Gastroesophageal sphincter (tissue), 4 donors: ENCODE measurements at regions not wholly inside any gene's neighbourhood (a gene's known extent, or its start where the extent isn't known, plus 50 kb on each side); places are given as distances from the start of the nearest gene placed in this dataset.
"Not testable (repeated sequence)": the region's sequence is repeated elsewhere in the genome, so short reads cannot be mapped to it uniquely, and the experiment has no call there.

Experiments used
- ATAC-seq: fragments of 150-250 bp; one replicate; pipeline ENCODE4 v1.9.1; 2016; ENCODE audit warnings: mild to moderate bottlenecking, moderate library complexity
- H3K27ac ChIP-seq, 4 donors: fragments of 200-600 bp; sonication (generic) in 3 of 4; 1 replicate in 3 of 4; 2 replicates in 1 of 4; pipeline ENCODE4 v1.5.1; 2016 to 2019
- H3K27me3 ChIP-seq: fragments of 200-600 bp; sonication (generic); one replicate; pipeline ENCODE4 v1.5.1; 2019
- H3K36me3 ChIP-seq, 2 donors: fragments of 200-600 bp; sonication (generic); one replicate each; pipeline ENCODE4 v1.5.1; 2019; ENCODE audit warnings: control low read depth in 1 of 2
- H3K4me1 ChIP-seq, 3 donors: fragments of 200-600 bp; sonication (generic); 1 replicate in 2 of 3; 2 replicates in 1 of 3; pipeline ENCODE4 v1.5.1; 2016 to 2019; ENCODE audit warnings: control low read depth in 2 of 3
- H3K4me3 ChIP-seq, 2 donors: fragments of 200-600 bp; sonication (generic); one replicate each; pipeline ENCODE4 v1.5.1; 2019; ENCODE audit warnings: mild to moderate bottlenecking in 1 of 2, moderate library complexity in 1 of 2
- H3K9me3 ChIP-seq, 3 donors: fragments of 200-600 bp; sonication (generic); one replicate each; pipeline ENCODE4 v1.5.1; 2017 to 2019; ENCODE audit warnings: control low read depth in 2 of 3
- EP300 ChIP-seq: sonication (generic); formaldehyde crosslinking; IDR thresholded peaks from one replicate; pipeline ENCODE4 v1.6.1; 2017; ENCODE audit warnings: antibody characterized with exemption, mild to moderate bottlenecking
- POLR2A ChIP-seq, 2 donors: fragments of 450-650 bp; IDR thresholded peaks; one replicate each; pipeline ENCODE4 v1.6.1; 2017; ENCODE audit warnings: antibody characterized with exemption in 2 of 2, mild to moderate bottlenecking in 2 of 2, moderate library complexity in 1 of 2
- POLR2AphosphoS5 ChIP-seq: sonication (generic); formaldehyde crosslinking; IDR thresholded peaks from one replicate; pipeline ENCODE4 v1.6.1; 2017; ENCODE audit warnings: antibody characterized with exemption
- WGBS, 2 donors: methylation state at CpG; one replicate each; pipeline ENCODE4 v1.1.5; 2018; ENCODE audit warnings: low coverage in 1 of 2; 5-methylcytosine and 5-hydroxymethylcytosine counted together
- TF ChIP-seq, protein P1 (sequence below), 4 experiments: fragments of 200-600 bp in 2 of 4; fragments of 450-650 bp in 2 of 4; sonication (generic) in 1 of 4; IDR thresholded peaks; one replicate each; pipeline ENCODE4 v1.5.1; 2017 to 2019; ENCODE audit warnings: antibody characterized with exemption in 4 of 4, mild to moderate bottlenecking in 2 of 4, moderate library complexity in 2 of 4

DNA sequence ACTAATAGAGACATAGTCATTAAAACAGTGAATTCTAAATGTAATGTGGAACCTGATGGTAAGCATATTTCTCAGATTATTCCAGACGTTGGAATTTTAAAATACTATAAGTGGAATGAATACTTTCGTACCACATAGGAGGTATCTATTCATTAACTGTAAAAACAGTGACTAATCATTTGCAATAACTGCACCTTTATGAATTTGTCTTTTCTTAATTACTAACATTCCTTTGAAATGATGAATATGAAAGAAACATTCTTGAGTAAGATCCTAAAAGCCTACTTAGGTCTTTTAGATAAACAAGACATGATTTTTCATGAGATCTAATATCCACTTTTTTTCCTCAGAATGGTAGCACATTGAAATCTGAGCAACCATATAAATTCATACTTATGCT, 549.0 kb upstream of the LRRN3 start:
- H3K27ac ChIP-seq, result no peak overlapping the region
- H3K4me1 ChIP-seq, result no peaks in the 10 kb centered on the region
- no peaks in the 10 kb centered on the region for H3K36me3 ChIP-seq
- TF ChIP-seq POLR2AphosphoS5, result no peak
- no peak for TF ChIP-seq EP300
- TF ChIP-seq, protein P1, sequence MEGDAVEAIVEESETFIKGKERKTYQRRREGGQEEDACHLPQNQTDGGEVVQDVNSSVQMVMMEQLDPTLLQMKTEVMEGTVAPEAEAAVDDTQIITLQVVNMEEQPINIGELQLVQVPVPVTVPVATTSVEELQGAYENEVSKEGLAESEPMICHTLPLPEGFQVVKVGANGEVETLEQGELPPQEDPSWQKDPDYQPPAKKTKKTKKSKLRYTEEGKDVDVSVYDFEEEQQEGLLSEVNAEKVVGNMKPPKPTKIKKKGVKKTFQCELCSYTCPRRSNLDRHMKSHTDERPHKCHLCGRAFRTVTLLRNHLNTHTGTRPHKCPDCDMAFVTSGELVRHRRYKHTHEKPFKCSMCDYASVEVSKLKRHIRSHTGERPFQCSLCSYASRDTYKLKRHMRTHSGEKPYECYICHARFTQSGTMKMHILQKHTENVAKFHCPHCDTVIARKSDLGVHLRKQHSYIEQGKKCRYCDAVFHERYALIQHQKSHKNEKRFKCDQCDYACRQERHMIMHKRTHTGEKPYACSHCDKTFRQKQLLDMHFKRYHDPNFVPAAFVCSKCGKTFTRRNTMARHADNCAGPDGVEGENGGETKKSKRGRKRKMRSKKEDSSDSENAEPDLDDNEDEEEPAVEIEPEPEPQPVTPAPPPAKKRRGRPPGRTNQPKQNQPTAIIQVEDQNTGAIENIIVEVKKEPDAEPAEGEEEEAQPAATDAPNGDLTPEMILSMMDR (IDR thresholded peaks at IDR 0.05), result no peak
- TF ChIP-seq POLR2A (IDR thresholded peaks at IDR 0.05), result no peak
- no peaks in the 10 kb centered on the region for H3K27me3 ChIP-seq
- 69 to 70% methylated on average over 2 of the region's 2 CpGs for WGBS, 2 donors
- H3K9me3 ChIP-seq, result no peaks in the 10 kb centered on the region
- no peak overlapping the region for H3K4me3 ChIP-seq
- ATAC-seq, result no peak

GRCh38 chr7:110544194-110544593, 546.7 kb upstream of the LRRN3 start:
- Histone ChIP-seq H3K9me3 (no peaks in the 10 kb centered on the region), H3K27me3 (no peaks in the 10 kb centered on the region), H3K4me1 (no peaks in the 10 kb centered on the region), H3K27ac (no peak overlapping the region), H3K4me3 (no peak overlapping the region), H3K36me3 (no peaks in the 10 kb centered on the region)
- ATAC-seq, result no peak
- 100% methylated on average over 1 of the region's 1 CpG; no CpG with 5 or more reads in 1 of the 2 donors for WGBS, 2 donors
- no peak for TF ChIP-seq POLR2A (IDR thresholded peaks at IDR 0.05)

DNA sequence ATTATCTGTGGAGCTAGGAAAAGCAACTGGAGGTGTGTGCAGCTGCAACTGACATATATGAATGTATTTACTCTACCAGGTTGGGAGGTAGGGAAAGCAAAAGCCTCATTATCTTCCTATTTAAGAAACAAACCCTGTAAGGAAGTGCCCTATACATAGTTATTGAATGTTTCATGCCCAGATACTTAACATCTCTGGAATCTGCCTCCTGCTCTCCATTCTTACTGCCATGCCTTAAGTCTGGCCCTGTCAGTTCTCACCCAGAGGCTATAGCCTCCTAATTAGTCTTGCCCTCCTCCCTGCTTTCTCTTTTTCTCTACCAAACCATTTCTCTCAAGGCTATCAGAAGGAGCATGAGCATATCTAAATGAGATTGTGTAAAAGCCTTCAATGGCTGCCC, 542.6 kb upstream of the LRRN3 start:
- Histone ChIP-seq H3K27ac (no peak overlapping the region), H3K9me3 (peaks cover 0 to 28% (median 0%) of the 10 kb centered on the region in 3 donors), H3K4me3 (no peak overlapping the region), H3K4me1 (no peaks in the 10 kb centered on the region), H3K36me3 (no peaks in the 10 kb centered on the region), H3K27me3 (no peaks in the 10 kb centered on the region)
- ATAC-seq, result no peak
- TF ChIP-seq POLR2A (IDR thresholded peaks at IDR 0.05) (no peak), POLR2AphosphoS5 (no peak)

GRCh38 chr7:110557136-110557535, 533.8 kb upstream of the LRRN3 start:
- H3K27ac ChIP-seq, result no peak overlapping the region
- no peak for ATAC-seq

GRCh38 chr7:110563286-110563685, 527.6 kb upstream of the LRRN3 start:
- H3K27ac ChIP-seq, H3K36me3 ChIP-seq, H3K4me3 ChIP-seq, H3K4me1 ChIP-seq, ATAC-seq, H3K9me3 ChIP-seq, H3K27me3 ChIP-seq: not testable (repeated sequence)
- 40 to 86% methylated on average over 1 to 7 of the region's 18 CpGs for WGBS, 2 donors

More at GRCh38 chr7:110557136-110557535, 533.8 kb upstream of the LRRN3 start:
- H3K27me3 ChIP-seq, result no peaks in the 10 kb centered on the region
- H3K36me3 ChIP-seq, result no peaks in the 10 kb centered on the region
- H3K9me3 ChIP-seq, result peaks cover 0 to 13% (median 0%) of the 10 kb centered on the region in 3 donors
- H3K4me1 ChIP-seq, result no peaks in the 10 kb centered on the region
- TF ChIP-seq POLR2A (IDR thresholded peaks at IDR 0.05), result no peak
- TF ChIP-seq EP300, result no peak
- TF ChIP-seq, protein P1 (IDR thresholded peaks at IDR 0.05), result no peak
- no peak for TF ChIP-seq POLR2AphosphoS5
- H3K4me3 ChIP-seq, result no peak overlapping the region
- WGBS, 2 donors, result 70% methylated on average over 2 of the region's 2 CpGs

GRCh38 chr7:110564246-110564645, 526.7 kb upstream of the LRRN3 start:
- Histone ChIP-seq H3K9me3 (no peaks in the 10 kb centered on the region), H3K4me1 (peaks cover 0 to 10% (median 0%) of the 10 kb centered on the region in 3 donors), H3K27me3 (no peaks in the 10 kb centered on the region), H3K27ac (no peak overlapping the region), H3K4me3 (no peak overlapping the region), H3K36me3 (no peaks in the 10 kb centered on the region)
- no peak for ATAC-seq
- TF ChIP-seq POLR2AphosphoS5, result no peak
- no peak for TF ChIP-seq EP300

DNA sequence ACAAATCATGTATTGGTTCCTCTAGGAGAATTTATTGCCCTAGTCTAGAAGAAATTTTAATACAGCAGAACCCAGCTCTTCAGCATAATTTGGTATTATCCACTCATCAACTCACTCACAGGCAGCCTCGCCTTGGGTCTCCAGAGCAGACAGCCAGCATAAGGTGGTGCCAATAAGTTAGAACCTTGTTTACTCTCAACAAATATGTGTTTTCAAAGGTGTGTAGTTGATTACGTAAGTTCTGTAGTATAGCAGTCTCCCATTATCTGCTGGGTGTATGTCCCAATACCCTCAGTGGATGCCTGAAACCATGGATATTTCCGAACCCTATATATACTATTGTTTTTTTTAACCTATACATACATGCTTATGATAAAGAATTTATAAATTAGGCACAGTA, 522.5 kb upstream of the LRRN3 start:
- Histone ChIP-seq H3K4me1 (peaks cover 0 to 10% (median 0%) of the 10 kb centered on the region in 3 donors), H3K27me3 (no peaks in the 10 kb centered on the region), H3K27ac (no peak overlapping the region), H3K4me3 (no peak overlapping the region), H3K36me3 (no peaks in the 10 kb centered on the region), H3K9me3 (no peaks in the 10 kb centered on the region)
- no peak for TF ChIP-seq EP300
- WGBS, 2 donors, result 94% methylated on average over 3 of the region's 3 CpGs
- no peak for ATAC-seq

- TF ChIP-seq POLR2A (IDR thresholded peaks at IDR 0.05), result no peak
- TF ChIP-seq EP300, result no peak
- TF ChIP-seq, protein P1 (IDR thresholded peaks at IDR 0.05), result no peak
- TF ChIP-seq POLR2AphosphoS5, result no peak
- H3K4me3 ChIP-seq, result no peak overlapping the region
- H3K9me3 ChIP-seq, result no peaks in the 10 kb centered on the region
- 85 to 94% methylated on average over 3 to 5 of the region's 6 CpGs for WGBS, 2 donors
- no peak overlapping the region for H3K27ac ChIP-seq
- ATAC-seq, result no peak
- H3K36me3 ChIP-seq, result no peaks in the 10 kb centered on the region
- no peaks in the 10 kb centered on the region for H3K27me3 ChIP-seq
- H3K4me1 ChIP-seq, result peaks cover 0 to 10% (median 0%) of the 10 kb centered on the region in 3 donors
Measured at GRCh38 chr7:110568932-110569331, 522.0 kb upstream of the LRRN3 start.
